ENCODE measurements at regions not wholly inside any gene's neighbourhood (a gene's known extent, or its start where the extent isn't known, plus 50 kb on each side); places are given as distances from the start of the nearest gene placed in this dataset.

- H3K4me3 ChIP-seq = no peak overlapping the region
- no peak for ATAC-seq
- DNase-seq = no peak
- intact Hi-C loops (cut with DNase I, micrococcal nuclease) = no loop called here
- TF ChIP-seq, protein P1, sequence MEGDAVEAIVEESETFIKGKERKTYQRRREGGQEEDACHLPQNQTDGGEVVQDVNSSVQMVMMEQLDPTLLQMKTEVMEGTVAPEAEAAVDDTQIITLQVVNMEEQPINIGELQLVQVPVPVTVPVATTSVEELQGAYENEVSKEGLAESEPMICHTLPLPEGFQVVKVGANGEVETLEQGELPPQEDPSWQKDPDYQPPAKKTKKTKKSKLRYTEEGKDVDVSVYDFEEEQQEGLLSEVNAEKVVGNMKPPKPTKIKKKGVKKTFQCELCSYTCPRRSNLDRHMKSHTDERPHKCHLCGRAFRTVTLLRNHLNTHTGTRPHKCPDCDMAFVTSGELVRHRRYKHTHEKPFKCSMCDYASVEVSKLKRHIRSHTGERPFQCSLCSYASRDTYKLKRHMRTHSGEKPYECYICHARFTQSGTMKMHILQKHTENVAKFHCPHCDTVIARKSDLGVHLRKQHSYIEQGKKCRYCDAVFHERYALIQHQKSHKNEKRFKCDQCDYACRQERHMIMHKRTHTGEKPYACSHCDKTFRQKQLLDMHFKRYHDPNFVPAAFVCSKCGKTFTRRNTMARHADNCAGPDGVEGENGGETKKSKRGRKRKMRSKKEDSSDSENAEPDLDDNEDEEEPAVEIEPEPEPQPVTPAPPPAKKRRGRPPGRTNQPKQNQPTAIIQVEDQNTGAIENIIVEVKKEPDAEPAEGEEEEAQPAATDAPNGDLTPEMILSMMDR (IDR thresholded peaks at IDR 0.05) = no peak
- H3K4me1 ChIP-seq (ENCODE audit: low read depth) = no peaks in the 10 kb centered on the region
- H3K36me3 ChIP-seq (ENCODE audit: low read depth) = no peaks in the 10 kb centered on the region
- H3K9me3 ChIP-seq = no peaks in the 10 kb centered on the region
Measured at GRCh38 chr4:25502115-25502514, 125.1 kb downstream of the ANAPC4 start.

DNA sequence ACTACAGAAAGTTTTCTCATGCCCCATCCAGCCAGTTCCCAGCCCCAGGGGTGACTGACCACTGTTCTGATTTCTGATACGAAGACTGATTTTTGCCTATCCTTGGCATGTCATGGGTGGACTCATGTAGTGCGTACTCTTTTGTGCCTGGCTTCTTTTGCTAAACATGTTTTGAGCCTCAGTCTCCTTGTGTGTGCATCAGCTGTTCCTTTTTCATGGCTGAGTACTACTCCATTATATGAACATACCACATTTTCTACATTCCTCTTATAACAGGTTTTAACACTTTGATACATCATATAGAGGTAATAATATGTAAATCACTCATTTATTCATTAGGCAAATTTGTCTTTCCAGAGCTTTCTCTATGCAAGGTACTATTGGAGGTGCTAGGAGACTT is 126.7 kb downstream of the ANAPC4 start:
- intact Hi-C loops (cut with DNase I, micrococcal nuclease) = no loop called here
- no peaks in the 10 kb centered on the region for H3K4me1 ChIP-seq (ENCODE audit: low read depth)
- H3K9me3 ChIP-seq = no peaks in the 10 kb centered on the region
- no peaks in the 10 kb centered on the region for H3K36me3 ChIP-seq (ENCODE audit: low read depth)
- TF ChIP-seq, protein P1 (IDR thresholded peaks at IDR 0.05) = no peak
- ATAC-seq (no peak), DNase-seq (no peak)
- H3K4me3 ChIP-seq = no peak overlapping the region

GRCh38 chr4:25504932-25505636 is 128.0 kb downstream of the ANAPC4 start:
- no peaks in the 10 kb centered on the region for H3K9me3 ChIP-seq
- ATAC-seq = no peak
- no peak overlapping the region for H3K4me3 ChIP-seq
- H3K36me3 ChIP-seq (ENCODE audit: low read depth) = no peaks in the 10 kb centered on the region
- peak in 1 of 3 donors; percentile 50 for DNase-seq
- no peaks in the 10 kb centered on the region for H3K4me1 ChIP-seq (ENCODE audit: low read depth)
- TF ChIP-seq, protein P1 (IDR thresholded peaks at IDR 0.05) = no peak
- intact Hi-C loops (cut with DNase I, micrococcal nuclease) = no loop called here

GRCh38 chr4:25505637-25505991 is 128.6 kb downstream of the ANAPC4 start:
- DNase-seq (no peak), ATAC-seq (no peak)
- Histone ChIP-seq H3K9me3 (no peaks in the 10 kb centered on the region), H3K36me3 (ENCODE audit: low read depth) (no peaks in the 10 kb centered on the region), H3K4me1 (ENCODE audit: low read depth) (no peaks in the 10 kb centered on the region), H3K4me3 (no peak overlapping the region)
- TF ChIP-seq, protein P1 (IDR thresholded peaks at IDR 0.05) = no peak
- intact Hi-C loops (cut with DNase I, micrococcal nuclease) = no loop called here

GRCh38 chr4:25506032-25506571 is 129.0 kb downstream of the ANAPC4 start:
- no peaks in the 10 kb centered on the region for H3K4me1 ChIP-seq (ENCODE audit: low read depth)
- ATAC-seq = no peak

More at GRCh38 chr4:25506032-25506571, 129.0 kb downstream of the ANAPC4 start:
- no peaks in the 10 kb centered on the region for H3K36me3 ChIP-seq (ENCODE audit: low read depth)
- intact Hi-C loops (cut with DNase I, micrococcal nuclease) = no loop called here
- no peak overlapping the region for H3K4me3 ChIP-seq
- no peak for DNase-seq
- H3K9me3 ChIP-seq = no peaks in the 10 kb centered on the region
- TF ChIP-seq, protein P1 (IDR thresholded peaks at IDR 0.05) = no peak
